DND-41 (cell line): ENCODE measurements at regions not wholly inside any gene's neighbourhood (a gene's known extent, or its start where the extent isn't known, plus 50 kb on each side); places are given as distances from the start of the nearest gene placed in this dataset.
"Not testable (repeated sequence)": the region's sequence is repeated elsewhere in the genome, so short reads cannot be mapped to it uniquely, and the experiment has no call there.

Experiments
- CTCF ChIP-seq: IDR thresholded peaks from 2 replicates; pipeline ENCODE4 v1.5.1; 2012; ENCODE audit warnings: borderline replicate concordance, low read length, moderate library complexity, mild to moderate bottlenecking; ENCODE audit not compliant: poor library complexity, severe bottlenecking; ENCODE audit errors: extremely low read depth
- EZH2 ChIP-seq: IDR thresholded peaks from 3 replicates; pipeline ENCODE4 v1.6.1; 2012; ENCODE audit warnings: borderline replicate concordance, low read depth, mild to moderate bottlenecking, moderate library complexity, low read length, inconsistent platforms; ENCODE audit not compliant: severe bottlenecking

GRCh38 chr15:77903761-77904435 is 173.6 kb downstream of the TBC1D2B start:
- not testable (repeated sequence) for TF ChIP-seq CTCF, EZH2
